ENCODE measurements at regions not wholly inside any gene's neighbourhood (a gene's known extent, or its start where the extent isn't known, plus 50 kb on each side); places are given as distances from the start of the nearest gene placed in this dataset.

DNA sequence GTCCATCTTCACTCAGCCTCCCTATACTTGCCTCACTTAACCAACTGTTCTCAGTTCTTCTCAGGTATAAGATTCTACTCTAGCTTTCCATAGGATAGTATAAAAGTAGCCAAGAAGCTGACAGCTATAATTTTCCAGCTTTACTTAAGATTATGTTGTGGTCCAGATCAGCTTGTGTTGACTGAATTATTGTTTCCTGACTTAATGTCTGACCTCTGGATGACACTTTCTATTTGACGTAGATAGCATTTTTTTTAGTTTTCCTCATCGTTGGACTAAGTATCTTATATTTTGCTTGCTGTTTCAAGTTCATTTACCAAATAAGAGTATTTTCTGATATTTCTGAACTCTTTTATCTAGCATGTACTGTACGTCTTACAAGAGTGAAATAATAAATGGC lies 1272.5 kb upstream of the CDH2 start:
- no peak overlapping the region for H3K27ac Mint-ChIP-seq

More for the DNA sequence above, 1272.5 kb upstream of the CDH2 start:
- Histone ChIP-seq H3T11ph (ENCODE audit: low read length) (no peak overlapping the region), H2AFZ (ENCODE audit: low read length) (no peak overlapping the region), H2BK15ac (ENCODE audit: low read depth, low read length) (no peak overlapping the region), H3K9me3 (ENCODE audit: control insufficient read depth, low read depth, low read length) (no peaks in the 10 kb centered on the region), H2BK5ac (ENCODE audit: insufficient read length, low read length) (no peak overlapping the region), H4K20me1 (ENCODE audit: control insufficient read depth, insufficient read depth, insufficient read length) (no peaks in the 10 kb centered on the region), H3K79me1 (ENCODE audit: insufficient read depth, low read depth, low read length, poor library complexity, severe bottlenecking) (no peaks in the 10 kb centered on the region), H2BK20ac (ENCODE audit: low read depth, low read length, poor library complexity, severe bottlenecking) (no peak overlapping the region), H3K23ac (ENCODE audit: insufficient read length, low read depth, low read length) (no peak overlapping the region), H3K9ac (ENCODE audit: extremely low read depth, insufficient read length, low read length) (no peak overlapping the region), H3K27ac (ENCODE audit: insufficient read length, low read depth, low read length) (no peak overlapping the region), H3K56ac (ENCODE audit: insufficient read length, low read depth, low read length) (no peak overlapping the region), H2BK12ac (ENCODE audit: insufficient read length, low read depth, low read length) (no peak overlapping the region), H3K4me2 (ENCODE audit: insufficient read depth, insufficient read length, low read length) (no peak overlapping the region), H3K14ac (ENCODE audit: insufficient read depth, low read length) (no peak overlapping the region), H3K18ac (ENCODE audit: insufficient read length, low read depth, low read length) (no peak overlapping the region), H3K4ac (ENCODE audit: low read depth, low read length) (no peak overlapping the region), H2BK120ac (ENCODE audit: low read depth, low read length, poor library complexity, severe bottlenecking) (no peak overlapping the region), H3K79me2 (ENCODE audit: insufficient read depth, low read length) (no peaks in the 10 kb centered on the region), H3K23me2 (ENCODE audit: insufficient read length, low read depth, low read length, poor library complexity, severe bottlenecking) (no peaks in the 10 kb centered on the region), H3K4me1 (ENCODE audit: insufficient read depth, low read length) (no peaks in the 10 kb centered on the region), H3K27me3 (ENCODE audit: insufficient read depth, low read length) (no peaks in the 10 kb centered on the region), H2AK5ac (ENCODE audit: insufficient read length, low read length) (no peak overlapping the region), H4K91ac (ENCODE audit: insufficient read length, low read depth, low read length) (no peak overlapping the region), H4K8ac (replicated peaks; ENCODE audit: insufficient read length, low read depth, low read length) (no peak overlapping the region), H4K5ac (ENCODE audit: insufficient read length, low read depth, low read length) (no peak overlapping the region)
- Mint-ChIP-seq H3K4me1 (no peaks in the 10 kb centered on the region), H3K4me3 (no peak overlapping the region), H3K36me3 (ENCODE audit: insufficient read depth in 1 of 3, low read depth in 3 of 3) (no peaks in the 10 kb centered on the region), H3K27me3 (ENCODE audit: low read depth) (no peaks in the 10 kb centered on the region), H3K9me3 (no peaks in the 10 kb centered on the region)
- no CpG with 5 or more reads among the region's 3 CpGs for WGBS (ENCODE audit: extremely low coverage, insufficient read length, low lambda C conversion rate)
- no peak for DNase-seq
- TF ChIP-seq, protein P1, sequence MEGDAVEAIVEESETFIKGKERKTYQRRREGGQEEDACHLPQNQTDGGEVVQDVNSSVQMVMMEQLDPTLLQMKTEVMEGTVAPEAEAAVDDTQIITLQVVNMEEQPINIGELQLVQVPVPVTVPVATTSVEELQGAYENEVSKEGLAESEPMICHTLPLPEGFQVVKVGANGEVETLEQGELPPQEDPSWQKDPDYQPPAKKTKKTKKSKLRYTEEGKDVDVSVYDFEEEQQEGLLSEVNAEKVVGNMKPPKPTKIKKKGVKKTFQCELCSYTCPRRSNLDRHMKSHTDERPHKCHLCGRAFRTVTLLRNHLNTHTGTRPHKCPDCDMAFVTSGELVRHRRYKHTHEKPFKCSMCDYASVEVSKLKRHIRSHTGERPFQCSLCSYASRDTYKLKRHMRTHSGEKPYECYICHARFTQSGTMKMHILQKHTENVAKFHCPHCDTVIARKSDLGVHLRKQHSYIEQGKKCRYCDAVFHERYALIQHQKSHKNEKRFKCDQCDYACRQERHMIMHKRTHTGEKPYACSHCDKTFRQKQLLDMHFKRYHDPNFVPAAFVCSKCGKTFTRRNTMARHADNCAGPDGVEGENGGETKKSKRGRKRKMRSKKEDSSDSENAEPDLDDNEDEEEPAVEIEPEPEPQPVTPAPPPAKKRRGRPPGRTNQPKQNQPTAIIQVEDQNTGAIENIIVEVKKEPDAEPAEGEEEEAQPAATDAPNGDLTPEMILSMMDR (conservative IDR thresholded peaks at IDR 0.05) = no peak
